Endothelial cell (in vitro differentiated cells): ENCODE measurements at regions not wholly inside any gene's neighbourhood (a gene's known extent, or its start where the extent isn't known, plus 50 kb on each side); places are given as distances from the start of the nearest gene placed in this dataset.
"Not testable (repeated sequence)": the region's sequence is repeated elsewhere in the genome, so short reads cannot be mapped to it uniquely, and the experiment has no call there.

ENCODE experiments used
- DNase-seq: peaks from one replicate; pipeline ENCODE4 v3.0.0; 2021; ENCODE audit warnings: low spot score
- H3K27ac Mint-ChIP-seq: one replicate; pipeline ENCODE4 v1.8.0; 2021; ENCODE audit warnings: mixed read lengths, inconsistent platforms; ENCODE audit not compliant: unreplicated experiment
- H3K27me3 Mint-ChIP-seq: one replicate; pipeline ENCODE4 v1.8.0; 2021; ENCODE audit warnings: mild to moderate bottlenecking, moderate library complexity, mixed read lengths, inconsistent platforms; ENCODE audit not compliant: unreplicated experiment
- H3K36me3 Mint-ChIP-seq: one replicate; pipeline ENCODE4 v1.8.0; 2021; ENCODE audit warnings: mild to moderate bottlenecking, low read depth, mixed read lengths, inconsistent platforms; ENCODE audit not compliant: unreplicated experiment
- H3K4me1 Mint-ChIP-seq: one replicate; pipeline ENCODE4 v1.8.0; 2021; ENCODE audit warnings: mild to moderate bottlenecking, mixed read lengths, inconsistent platforms; ENCODE audit not compliant: unreplicated experiment
- H3K4me3 Mint-ChIP-seq: one replicate; pipeline ENCODE4 v1.8.0; 2021; ENCODE audit warnings: mild to moderate bottlenecking, mixed read lengths, inconsistent platforms; ENCODE audit not compliant: unreplicated experiment
- H3K9me3 Mint-ChIP-seq: one replicate; pipeline ENCODE4 v1.8.0; 2021; ENCODE audit warnings: mixed read lengths, inconsistent platforms; ENCODE audit not compliant: unreplicated experiment
- TF ChIP-seq, protein P1 (sequence below): fragments of 200-600 bp; sonication (generic); IDR thresholded peaks from one replicate; pipeline ENCODE4 v1.5.0; 2021; ENCODE audit warnings: antibody characterized with exemption; ENCODE audit not compliant: unreplicated experiment

DNA sequence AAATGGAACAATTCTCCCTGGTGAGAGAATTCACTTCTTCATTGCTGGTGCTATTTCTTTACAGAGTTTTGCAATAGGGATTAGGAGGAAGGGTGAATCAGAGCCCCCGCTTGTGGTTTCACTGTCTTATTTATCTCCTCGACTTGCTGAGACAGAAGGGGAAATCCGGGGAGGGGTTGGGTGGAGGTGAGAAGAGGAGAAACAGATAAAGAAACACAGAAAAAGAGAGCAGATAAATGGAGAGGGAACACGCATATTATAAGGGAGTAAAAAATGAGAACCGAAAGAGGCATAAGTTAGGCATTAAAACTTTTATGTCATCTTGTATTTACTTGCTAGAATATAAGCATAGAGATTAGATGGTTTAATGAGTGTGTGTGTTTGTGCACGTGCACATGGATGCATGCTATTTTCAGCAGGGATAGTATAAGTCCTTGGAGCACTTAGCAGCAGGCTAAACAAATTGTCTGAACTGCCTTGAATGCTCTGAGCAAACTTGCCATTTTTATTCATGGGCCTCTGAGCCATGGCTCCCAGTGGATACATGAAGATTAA, 105.0 kb downstream of the OLIG3 start:
- Mint-ChIP-seq H3K36me3 (no peaks in the 10 kb centered on the region), H3K27me3 (peaks cover 4% of the 10 kb centered on the region), H3K4me1 (peaks cover 4% of the 10 kb centered on the region), H3K4me3 (no peak overlapping the region), H3K9me3 (no peaks in the 10 kb centered on the region), H3K27ac (no peak overlapping the region)
- TF ChIP-seq, protein P1, sequence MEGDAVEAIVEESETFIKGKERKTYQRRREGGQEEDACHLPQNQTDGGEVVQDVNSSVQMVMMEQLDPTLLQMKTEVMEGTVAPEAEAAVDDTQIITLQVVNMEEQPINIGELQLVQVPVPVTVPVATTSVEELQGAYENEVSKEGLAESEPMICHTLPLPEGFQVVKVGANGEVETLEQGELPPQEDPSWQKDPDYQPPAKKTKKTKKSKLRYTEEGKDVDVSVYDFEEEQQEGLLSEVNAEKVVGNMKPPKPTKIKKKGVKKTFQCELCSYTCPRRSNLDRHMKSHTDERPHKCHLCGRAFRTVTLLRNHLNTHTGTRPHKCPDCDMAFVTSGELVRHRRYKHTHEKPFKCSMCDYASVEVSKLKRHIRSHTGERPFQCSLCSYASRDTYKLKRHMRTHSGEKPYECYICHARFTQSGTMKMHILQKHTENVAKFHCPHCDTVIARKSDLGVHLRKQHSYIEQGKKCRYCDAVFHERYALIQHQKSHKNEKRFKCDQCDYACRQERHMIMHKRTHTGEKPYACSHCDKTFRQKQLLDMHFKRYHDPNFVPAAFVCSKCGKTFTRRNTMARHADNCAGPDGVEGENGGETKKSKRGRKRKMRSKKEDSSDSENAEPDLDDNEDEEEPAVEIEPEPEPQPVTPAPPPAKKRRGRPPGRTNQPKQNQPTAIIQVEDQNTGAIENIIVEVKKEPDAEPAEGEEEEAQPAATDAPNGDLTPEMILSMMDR: no peak
- no peak for DNase-seq

DNA sequence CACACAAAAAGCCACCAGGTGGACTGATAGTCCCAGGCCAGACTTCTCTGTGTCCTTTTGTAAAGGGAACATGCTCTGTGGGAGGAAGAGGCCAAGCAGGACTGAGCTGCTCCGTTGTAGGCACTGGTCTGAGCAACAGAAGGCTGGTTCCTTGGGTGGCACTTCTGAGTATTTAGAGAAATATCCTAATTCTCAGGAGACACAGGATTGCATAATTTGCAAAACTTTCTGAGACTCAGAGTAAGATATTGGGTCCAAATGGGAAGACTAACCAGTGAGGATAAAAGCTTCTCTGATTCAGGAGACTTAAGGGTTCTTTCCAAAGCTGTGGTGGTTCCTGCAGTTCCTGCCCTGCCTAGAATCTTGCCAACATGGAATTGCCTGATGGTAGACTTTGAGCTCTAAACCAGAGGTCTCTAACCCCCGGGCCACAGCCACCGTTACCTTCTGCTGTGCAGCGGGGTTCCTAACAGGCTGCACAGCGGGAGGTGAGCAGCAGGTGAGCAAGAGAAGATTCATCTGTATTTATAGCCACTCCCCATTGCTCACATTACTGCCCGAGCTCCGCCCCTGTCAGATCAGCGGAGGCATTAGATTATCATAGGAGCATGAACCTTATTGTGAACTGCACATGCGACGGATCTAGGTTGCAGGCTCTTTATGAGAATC, 107.0 kb downstream of the OLIG3 start:
- Mint-ChIP-seq H3K27me3 (peaks cover 5% of the 10 kb centered on the region), H3K4me1 (peaks cover 4% of the 10 kb centered on the region), H3K4me3 (no peak overlapping the region), H3K27ac (no peak overlapping the region), H3K9me3 (no peaks in the 10 kb centered on the region), H3K36me3 (no peaks in the 10 kb centered on the region)
- TF ChIP-seq, protein P1: no peak
- DNase-seq: no peak

DNA sequence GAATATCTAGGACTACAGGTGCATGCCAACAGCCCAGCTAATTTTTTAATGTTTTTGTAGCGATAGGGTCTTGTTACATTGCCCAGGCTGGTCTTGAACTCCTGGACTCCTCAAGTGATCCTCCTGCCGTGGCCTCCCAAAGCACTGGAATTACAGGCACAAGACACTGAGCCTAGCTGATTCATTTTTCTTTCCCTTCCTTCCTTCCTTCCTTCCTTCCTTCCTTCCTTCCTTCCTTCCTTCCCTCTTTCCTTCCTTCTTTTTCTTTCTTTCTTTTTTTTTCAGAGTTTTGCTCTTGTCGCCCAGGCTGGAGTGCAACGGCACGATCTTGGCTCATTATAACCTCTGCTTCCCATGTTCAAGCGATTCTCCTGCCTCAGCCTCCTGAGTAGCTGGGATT, 110.9 kb downstream of the OLIG3 start:
- not testable (repeated sequence) for H3K4me3 Mint-ChIP-seq, H3K4me1 Mint-ChIP-seq, H3K27me3 Mint-ChIP-seq

DNA sequence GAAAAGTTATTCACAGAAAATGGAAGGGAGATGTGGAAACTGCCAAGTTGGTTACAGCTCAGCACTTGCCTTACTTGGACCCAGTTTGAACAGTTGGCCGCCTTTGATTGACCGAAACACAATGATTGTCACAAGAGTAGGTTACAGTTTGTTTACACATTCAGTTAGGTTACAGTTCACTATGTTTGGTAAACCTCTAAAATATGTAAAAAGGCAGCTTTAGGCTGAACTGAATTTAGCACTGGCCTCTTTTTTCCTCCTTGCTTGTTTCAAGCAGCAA, 116.2 kb downstream of the OLIG3 start:
- Mint-ChIP-seq H3K4me3 (no peak overlapping the region), H3K27ac (no peak overlapping the region), H3K27me3 (peaks cover 2% of the 10 kb centered on the region), H3K9me3 (no peaks in the 10 kb centered on the region), H3K4me1 (no peaks in the 10 kb centered on the region), H3K36me3 (no peaks in the 10 kb centered on the region)
- no peak for DNase-seq
- TF ChIP-seq, protein P1: no peak

More for the DNA sequence above, 110.9 kb downstream of the OLIG3 start:
- not testable (repeated sequence) for H3K27ac Mint-ChIP-seq, DNase-seq, H3K36me3 Mint-ChIP-seq, H3K9me3 Mint-ChIP-seq

DNA sequence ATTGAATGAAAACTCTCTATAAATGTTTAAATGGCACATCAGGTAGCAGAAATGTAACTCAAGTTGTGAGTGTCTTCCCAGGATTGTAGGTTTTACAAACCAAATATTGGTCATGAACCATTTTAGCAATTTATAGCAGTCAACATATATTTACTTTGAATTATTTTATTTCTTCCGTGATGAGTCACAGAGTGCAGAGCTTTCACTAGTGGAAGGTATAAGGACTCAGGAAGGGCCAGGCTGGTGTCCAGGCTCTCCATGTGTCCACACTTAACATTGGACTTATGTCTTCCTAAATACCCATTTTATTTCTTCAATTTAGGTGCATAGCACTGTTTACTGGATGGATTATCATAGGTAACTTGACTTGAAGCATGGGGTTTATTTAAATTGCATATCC, 120.9 kb downstream of the OLIG3 start:
- Mint-ChIP-seq H3K27ac (no peak overlapping the region), H3K36me3 (no peaks in the 10 kb centered on the region), H3K4me3 (no peak overlapping the region), H3K9me3 (no peaks in the 10 kb centered on the region), H3K27me3 (no peaks in the 10 kb centered on the region), H3K4me1 (no peaks in the 10 kb centered on the region)
- TF ChIP-seq, protein P1: no peak
- no peak for DNase-seq
